GM21423 (cell line): ENCODE measurements at regions not wholly inside any gene's neighbourhood (a gene's known extent, or its start where the extent isn't known, plus 50 kb on each side); places are given as distances from the start of the nearest gene placed in this dataset.
"Not testable (repeated sequence)": the region's sequence is repeated elsewhere in the genome, so short reads cannot be mapped to it uniquely, and the experiment has no call there.

ENCODE experiments used
- ATAC-seq: cut with Tn5 transposase; IDR thresholded peaks from one replicate; pipeline ENCODE4 v1.9.1; 2021; ENCODE audit warnings: mild to moderate bottlenecking, moderate library complexity; ENCODE audit not compliant: unreplicated experiment

DNA sequence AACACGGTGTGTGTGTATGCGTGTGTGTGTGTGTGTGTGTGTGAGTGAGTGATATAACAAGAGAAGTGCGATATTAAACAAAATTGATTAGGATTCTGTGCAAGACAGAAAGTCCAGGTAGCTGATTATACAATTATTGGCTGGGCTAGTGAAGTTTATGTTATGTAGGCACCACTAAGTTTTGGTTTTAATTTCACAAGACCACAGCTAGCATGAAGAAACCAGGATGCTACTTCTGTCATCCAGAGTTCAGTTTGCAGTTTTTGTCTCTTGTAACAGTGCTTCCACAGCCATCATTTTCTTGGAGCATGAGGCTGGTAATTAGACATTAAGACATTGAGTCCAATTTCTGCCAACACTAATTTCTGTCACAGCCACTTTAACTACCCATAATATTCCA lies 1590.2 kb upstream of the B3GALT2 start:
- no peak for ATAC-seq

DNA sequence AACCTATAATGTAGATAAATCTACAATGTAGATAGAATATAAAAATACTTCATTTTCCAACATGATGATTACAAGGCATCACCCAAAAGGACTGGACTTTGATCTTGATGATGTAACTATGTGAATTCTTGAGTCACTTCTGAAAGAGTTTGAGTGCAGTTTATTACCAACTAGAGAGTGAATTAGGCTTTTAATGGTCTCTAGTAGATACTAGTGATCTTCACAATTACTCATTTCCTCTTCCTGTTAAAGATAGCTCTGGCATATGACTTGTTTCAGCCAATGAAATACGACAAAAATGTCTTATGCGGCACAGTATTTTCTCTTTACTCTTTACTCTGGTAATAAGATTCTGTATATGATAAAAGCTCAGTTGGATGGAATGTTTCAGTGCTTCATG lies 1588.1 kb upstream of the B3GALT2 start:
- no peak for ATAC-seq

DNA sequence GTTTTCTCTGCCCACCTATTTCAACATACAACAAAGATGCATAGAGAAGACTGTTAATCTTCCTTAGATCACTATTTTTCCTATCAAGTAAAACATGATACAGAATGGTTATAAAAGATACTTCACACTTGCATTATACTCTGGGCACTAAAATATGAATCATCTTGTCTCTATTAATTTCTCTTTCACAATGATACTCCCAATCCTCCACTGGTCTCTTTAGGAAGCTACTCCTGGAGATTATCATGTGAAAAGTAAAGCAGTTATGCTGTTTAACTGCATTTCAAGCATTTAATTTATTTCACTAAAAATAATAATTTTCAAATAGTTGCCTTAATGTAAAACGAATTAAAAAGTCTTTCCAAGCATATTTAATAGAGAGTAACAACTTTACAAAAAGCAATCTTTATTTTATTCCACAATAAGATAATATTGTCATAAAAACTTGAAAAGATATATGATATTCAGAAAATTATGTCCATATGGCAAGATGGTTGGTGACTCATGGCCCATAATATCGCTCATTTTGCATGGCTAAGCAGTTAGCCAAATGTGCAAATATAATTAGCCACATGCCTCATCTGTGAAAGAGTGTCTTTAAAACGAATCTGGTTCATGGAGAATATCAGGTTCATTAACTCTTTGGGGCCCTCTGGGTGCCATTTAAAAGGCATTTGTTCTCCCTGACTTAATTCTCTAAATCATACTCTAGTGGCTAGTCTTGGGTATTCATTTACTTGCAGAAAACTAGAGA lies 1569.0 kb upstream of the B3GALT2 start:
- no peak for ATAC-seq

DNA sequence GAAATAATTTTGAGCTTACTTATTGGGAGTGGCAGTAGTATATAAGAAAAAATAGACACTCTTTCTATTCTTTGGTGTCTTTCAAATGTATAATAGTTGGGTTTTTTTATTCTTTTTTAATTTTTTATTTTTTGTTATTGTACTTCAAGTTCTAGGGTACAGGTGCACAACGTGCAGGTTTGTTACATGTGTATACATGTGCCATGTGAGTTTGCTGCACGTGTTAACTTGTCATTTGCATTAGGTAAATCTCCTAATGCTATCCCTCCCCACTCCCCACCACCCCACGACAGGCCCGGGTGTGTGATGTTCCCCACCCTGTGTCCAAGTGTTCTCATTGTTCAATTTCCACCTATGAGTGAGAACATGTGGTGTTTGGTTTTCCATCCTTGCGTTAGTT lies 1552.4 kb upstream of the B3GALT2 start:
- not testable (repeated sequence) for ATAC-seq

DNA sequence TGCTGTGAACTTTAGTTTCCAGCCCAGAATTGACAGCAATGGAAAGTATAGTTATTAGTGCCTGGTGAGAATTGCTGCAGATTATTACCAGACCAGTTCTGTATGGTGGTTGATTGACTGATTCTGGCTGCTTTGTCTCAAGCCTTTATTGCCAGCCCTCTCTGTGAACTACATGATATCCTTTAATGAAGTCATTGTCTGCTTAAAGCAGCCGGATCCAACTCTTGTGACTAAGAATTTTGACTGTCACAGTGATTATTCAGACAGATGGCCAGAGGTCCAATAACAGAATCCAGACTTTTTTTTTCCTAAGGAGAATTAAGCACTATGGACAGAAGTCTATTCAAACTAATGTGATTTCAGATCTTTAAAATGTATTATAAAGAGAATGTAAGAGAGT lies 1548.6 kb upstream of the B3GALT2 start:
- ATAC-seq = no peak

DNA sequence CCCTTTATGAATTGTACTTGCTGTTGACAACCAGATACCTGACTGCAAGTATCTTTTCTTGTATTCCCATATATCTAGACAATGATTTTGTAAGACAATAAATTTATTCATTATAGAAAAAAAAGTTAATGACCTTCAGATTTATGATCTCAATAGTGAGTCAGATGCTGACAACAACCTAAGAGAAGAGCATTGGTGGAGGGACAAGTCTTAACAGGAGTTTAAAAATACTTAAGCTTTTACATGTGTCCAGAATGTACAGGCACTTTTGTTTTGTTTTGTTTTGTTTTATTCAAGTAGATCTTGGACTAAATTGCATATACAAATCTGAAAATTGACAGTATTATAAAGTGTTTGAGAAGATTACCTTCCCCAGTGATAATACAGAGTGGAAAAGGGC lies 1544.6 kb upstream of the B3GALT2 start:
- no peak for ATAC-seq

DNA sequence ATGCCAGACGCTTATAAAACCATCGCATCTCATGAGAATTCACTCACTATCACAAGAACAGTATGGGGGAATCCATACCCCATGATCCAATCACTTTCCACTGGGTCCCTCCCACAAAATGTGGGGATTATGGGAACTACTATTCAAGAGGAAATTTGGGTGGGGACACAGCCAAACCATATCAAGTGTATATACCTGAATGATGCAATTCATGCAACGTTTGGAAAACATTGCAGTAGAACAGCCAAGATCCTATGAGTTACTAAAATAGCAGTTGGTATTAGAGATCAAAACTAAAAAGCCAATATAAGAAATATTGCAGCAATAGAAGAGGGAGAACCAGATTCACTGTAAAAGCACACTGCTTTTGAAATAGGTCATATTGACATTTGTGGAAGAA lies 1543.9 kb upstream of the B3GALT2 start:
- no peak for ATAC-seq

DNA sequence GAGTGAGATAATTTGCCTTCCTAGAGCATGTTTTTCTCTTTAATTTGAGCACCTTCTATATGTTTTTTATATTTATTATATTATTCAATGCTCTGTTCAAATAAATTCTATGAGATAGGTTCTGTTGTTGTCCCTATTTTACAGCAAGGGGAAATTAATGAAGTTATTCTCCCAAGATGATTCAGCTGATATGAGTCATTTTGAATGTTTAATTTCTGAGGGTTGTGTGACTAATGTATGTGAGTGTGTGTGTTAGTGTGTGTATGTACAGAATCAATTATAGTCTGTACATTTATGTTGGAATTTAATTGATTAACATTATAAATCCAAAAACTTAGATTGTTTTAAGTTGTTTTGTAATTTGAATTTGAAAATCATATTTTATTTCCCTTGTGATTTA lies 1536.7 kb upstream of the B3GALT2 start:
- no peak for ATAC-seq

DNA sequence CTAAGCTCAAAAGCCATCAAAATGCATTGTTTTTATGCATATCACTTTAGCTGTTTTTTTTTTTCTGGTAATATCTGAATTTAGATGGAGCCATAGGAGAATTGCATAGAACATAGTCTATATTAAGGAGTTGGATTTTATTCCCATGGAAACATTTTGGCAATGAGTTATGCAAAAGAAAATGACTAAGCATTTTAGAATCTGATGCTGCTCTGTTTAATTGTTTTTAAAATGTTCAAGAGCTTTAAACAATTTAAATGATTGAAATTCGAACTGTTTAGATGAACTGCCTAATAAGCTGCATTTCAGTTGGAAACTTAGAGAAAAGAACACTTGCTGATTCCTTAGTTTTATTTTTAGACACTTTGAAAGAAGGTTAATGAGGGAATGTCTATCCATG lies 1531.5 kb upstream of the B3GALT2 start:
- no peak for ATAC-seq

DNA sequence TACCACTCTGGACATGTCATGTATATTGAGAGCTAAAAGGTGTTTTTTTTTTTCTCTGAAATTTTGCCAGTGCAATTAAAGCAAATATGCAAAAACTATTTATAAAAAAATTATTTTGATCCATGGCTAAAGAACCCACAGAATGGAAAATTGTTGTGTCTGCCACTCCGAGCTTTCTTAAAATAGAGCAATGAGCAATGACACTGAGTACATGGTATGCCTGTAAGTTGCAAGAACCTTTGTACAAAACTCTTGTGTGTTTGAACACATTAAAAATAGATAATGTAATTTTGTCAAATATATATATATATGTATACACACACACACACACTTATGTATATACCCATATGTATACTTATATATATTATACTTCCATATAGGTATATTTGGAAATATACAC lies 1530.9 kb upstream of the B3GALT2 start:
- no peak for ATAC-seq

DNA sequence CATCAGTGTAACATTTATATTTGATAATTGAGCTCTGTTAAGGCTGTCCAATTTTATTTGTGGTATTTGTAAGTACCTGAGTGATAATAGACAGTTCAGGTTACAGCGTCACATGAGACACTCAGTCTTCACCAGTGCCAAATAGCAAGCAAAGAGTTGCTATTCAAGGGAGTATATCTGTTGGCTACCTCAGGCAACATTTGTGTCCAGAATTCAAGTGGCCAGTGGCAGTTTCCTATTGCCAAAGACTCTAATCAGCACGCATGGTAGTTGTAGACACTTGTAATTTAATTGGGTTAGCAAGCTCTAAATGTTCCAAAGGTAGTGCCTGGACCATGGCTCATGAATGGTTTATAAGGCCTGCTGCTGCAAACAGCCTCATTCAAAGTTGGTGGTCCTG lies 1524.3 kb upstream of the B3GALT2 start:
- no peak for ATAC-seq

DNA sequence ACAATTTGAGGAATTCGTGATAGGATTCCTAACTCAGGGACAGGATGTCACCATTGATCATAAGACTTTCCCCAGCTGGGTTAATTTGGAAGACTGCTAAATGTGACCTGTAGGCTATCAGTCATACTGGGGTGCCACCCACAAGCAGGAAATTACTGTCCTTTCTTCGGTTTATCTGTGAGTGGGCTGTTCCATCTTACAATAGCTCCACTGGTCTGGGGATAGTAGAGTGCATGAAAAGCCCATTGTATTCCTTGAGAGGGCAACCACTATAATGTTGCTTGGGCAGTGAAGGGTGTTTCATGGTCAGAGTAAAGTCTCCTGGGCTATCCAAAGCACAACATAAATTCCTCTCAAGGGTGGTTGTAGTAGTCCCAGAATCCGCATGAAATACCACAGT lies 1523.0 kb upstream of the B3GALT2 start:
- ATAC-seq = no peak

DNA sequence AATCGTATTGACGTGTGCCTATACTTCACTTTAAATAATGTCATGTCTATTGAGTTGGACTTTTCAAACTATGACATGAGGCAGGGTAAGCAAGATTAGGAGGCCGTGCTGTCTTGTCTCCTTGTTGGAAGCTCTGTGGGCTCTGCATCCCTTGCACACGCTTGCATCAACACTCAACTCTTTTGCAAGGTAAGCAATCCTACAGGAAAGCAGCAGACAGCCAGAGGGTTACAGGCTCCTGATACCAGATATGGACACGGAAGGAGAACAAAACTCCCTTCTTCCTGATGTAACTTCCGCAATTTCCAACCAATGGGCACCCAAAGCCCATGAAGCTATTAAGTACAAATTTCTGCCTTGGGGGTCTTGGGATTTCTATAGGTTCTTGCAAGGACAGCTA lies 1520.7 kb upstream of the B3GALT2 start:
- ATAC-seq = no peak

DNA sequence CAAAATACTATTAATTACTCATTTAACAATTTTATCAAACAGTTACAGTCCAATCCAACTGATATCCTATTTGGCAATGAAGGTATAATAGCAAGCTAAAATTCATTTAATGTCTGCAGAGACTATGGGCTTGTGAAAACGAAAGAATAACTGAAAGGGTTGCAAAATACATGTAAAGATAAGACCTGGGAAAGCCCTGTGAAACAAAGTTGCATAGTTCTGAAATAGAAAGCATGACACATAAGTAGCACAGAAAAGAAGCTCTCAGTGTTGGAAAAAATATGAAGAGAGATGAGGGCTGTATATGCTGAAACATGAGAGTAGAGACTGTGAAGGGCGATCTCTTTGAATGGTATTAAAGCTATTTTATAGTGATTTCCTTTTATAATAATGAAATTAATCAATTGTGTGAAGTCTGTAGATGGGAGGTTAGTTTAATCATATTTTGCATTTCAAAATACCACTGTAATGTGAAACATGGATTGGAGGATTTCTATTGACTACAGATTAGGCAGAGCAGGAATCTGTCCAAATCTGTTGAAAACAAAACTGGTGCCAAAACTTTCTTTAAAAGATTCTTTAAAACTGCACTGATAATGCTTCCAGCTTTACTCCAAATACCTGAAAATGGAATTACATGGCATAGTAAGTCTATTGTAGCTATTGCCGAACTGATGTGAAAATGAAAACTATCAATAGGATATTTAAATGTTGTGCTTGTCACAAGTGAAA lies 1518.9 kb upstream of the B3GALT2 start:
- ATAC-seq = peak; percentile 82

DNA sequence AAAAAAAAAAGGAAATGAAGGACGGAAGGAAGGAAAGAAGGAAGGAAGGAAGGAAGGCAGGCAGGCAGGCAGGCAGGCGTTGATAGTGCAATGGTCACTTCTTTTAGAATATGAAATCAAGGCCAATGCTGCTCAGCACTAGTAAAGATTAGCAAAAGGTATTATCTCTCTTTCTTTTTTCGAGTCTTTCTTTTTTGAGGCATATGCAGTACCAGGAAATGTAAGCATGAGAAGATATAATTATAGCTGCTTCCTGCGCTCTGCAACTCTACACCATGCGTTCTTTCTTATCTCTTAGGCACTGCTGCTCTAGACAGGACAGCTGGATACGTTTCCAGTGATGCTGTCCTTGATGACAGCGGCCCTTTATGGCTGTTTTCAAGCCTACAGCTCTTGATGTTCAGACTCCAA lies 1512.5 kb upstream of the B3GALT2 start:
- no peak for ATAC-seq

DNA sequence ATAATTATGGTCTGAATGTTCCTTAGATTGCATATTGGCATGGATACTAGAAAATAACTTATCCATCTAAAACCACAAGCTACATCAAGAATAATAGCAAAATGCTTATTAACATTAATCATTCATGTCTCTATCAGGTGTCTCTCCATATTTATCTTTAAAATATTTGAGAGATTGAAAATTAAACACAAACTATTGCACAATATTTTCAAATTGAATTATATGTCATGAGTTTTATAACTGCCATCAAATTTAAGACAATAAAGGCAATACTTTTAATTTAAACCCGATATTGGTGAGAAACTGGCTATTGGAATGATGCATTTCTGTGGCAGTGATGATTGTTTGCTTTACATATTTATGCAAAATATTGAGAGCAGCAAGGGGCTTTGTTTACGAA lies 1506.8 kb upstream of the B3GALT2 start:
- no peak for ATAC-seq

DNA sequence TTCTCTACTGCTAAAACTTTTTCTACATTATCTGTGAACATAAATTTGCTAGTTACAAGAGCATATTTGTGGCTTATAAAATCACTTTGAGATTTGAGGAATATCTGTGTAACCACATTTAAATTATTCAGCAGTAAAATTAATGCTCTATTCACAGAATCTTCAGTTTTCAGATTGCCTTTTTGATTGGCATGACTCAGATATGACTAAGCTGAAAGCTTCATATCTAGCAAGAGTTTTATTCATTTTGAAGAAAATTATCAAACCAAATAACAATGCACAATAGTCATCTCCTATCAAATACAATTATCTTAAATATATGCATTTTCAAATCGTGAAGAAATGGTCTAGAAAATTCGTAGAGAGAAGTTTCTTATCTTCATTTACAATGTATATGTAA lies 1498.2 kb upstream of the B3GALT2 start:
- no peak for ATAC-seq

DNA sequence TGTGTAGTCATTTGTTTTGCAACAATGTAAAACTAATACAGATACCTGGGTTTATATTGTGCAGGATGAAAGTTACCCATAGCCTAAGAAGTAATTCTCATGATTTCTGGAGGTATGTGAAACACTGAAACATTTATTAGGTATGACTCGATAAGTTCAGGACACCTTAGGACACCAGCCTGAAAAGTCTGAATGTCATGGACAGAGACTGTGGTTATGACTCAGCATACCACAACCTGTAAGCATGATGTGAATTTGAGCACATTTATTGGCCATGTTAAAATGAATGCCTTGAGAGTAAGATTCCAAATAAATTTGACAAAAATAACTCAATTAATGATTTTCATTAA lies 1471.7 kb upstream of the B3GALT2 start:
- ATAC-seq = no peak

DNA sequence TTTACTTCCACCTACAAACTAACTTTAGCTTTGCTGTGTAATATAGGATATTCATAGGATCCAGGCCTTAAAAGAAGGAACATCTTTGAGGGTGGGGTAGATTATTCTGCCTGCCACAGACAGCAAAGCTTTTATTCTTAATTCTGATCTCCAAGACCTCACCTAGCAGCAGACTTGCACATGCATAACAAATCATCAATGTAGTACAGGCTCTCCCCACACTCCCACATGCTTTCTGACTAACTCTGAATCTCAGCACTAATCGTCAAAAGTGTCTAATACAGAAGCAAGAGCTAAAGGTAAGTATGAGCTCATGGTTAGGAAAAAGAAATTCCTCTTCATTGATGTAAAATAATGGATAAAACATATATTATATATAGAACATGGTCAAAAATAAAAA lies 1468.5 kb upstream of the B3GALT2 start:
- no peak for ATAC-seq

DNA sequence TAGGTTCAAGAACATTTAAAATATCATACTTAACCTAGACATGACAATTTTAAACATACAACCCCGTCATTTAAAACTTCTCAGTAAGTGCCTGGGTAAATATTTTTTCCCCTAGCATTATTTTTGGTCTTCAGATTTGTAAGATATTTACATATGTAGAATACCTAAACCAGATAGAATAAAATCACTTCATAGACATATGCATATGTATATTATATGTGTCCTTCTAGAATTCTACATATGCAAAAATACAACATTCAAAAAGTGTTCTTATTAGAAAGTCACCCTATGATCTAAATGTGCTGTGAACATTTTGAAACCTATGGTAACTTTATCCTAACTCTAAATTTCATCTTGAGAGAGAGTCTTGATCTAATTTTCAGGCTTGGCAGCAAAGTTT lies 1467.0 kb upstream of the B3GALT2 start:
- ATAC-seq = no peak

DNA sequence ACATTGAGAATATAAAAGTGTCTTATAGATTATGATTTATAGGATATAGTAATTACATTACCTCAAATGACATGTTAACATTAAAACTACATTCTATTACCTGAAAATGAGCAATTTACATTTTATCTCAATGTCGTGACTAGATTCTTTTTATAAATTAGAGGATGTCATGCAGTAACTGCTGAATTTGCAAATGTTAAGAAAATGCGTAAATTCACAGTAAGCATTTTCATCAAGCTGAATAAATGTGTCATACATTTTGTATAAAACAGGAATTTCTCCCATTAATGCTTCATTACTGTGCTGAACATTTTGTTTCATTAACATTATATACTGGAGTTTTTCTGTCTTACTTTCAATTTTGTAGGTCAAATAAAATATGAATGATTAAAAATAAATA lies 1460.7 kb upstream of the B3GALT2 start:
- ATAC-seq = no peak

DNA sequence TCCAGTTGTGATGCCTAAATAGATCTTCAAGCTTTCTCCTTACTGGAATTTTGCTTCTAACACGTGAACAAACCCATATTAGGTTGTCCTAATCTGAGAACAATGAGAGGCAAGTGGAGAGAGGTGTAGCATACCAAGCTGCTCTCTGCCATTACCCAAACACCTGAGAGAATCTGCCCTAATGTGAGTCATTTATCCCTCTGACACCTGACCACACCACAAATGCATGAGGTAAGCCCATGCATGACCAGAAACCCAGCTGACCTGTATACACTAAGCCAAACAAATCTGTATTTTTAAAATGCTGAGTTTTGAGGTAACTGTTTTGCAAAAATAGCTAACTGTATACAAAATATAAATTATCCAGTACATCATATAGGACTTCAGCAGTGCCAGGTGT lies 1458.1 kb upstream of the B3GALT2 start:
- no peak for ATAC-seq

DNA sequence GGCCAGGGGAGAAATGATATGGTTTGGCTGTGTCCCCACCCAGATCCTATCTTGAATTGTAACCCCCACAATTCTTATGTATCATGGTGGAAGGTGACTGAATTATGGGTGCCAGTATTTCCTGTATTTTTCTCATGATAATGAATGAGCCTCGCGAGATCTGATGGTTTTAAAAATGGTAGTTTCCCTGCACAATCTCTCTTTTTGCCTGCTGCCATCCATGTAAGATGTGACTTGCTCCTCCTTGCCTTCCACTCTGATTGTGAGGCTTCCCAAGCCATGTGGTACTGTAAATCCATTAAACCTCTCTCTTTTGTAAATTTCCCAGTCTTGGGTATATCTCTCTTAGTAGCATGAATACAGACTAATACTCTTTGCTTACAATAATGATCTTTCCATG lies 1453.9 kb upstream of the B3GALT2 start:
- ATAC-seq = no peak
